Liver (tissue), 6 donors: ENCODE measurements at regions not wholly inside any gene's neighbourhood (a gene's known extent, or its start where the extent isn't known, plus 50 kb on each side); places are given as distances from the start of the nearest gene placed in this dataset.

Experiments
- DNase-seq: peaks from one replicate; pipeline ENCODE4 v3.0.0-alpha.2; 2017; ENCODE audit warnings: low spot score
- H3K27ac ChIP-seq, 2 donors: one replicate each; pipeline ENCODE4 v1.7.0; 2013; ENCODE audit warnings: inconsistent platforms in 2 of 2, low read length in 2 of 2, control low read depth in 1 of 2, low read depth in 1 of 2, mild to moderate bottlenecking in 1 of 2
- H3K27me3 ChIP-seq, 4 donors: one replicate each; pipeline versions ENCODE4 v1.6.1 to v1.7.0; 2013; ENCODE audit warnings: low read length in 3 of 4, inconsistent platforms in 1 of 4, mild to moderate bottlenecking in 1 of 4, moderate library complexity in 1 of 4; ENCODE audit not compliant: control insufficient read depth in 4 of 4, insufficient read depth in 4 of 4
- H3K36me3 ChIP-seq, 4 donors: one replicate each; pipeline versions ENCODE4 v1.6.1 to v1.7.0; 2013; ENCODE audit warnings: low read length in 3 of 4, mild to moderate bottlenecking in 3 of 4, low read depth in 1 of 4, moderate library complexity in 1 of 4; ENCODE audit not compliant: control insufficient read depth in 4 of 4, insufficient read depth in 3 of 4
- H3K4me1 ChIP-seq, 4 donors: one replicate each; pipeline versions ENCODE4 v1.6.1 to v1.7.0; 2013; ENCODE audit warnings: low read length in 3 of 4, mild to moderate bottlenecking in 3 of 4, moderate library complexity in 1 of 4; ENCODE audit not compliant: control insufficient read depth in 4 of 4, insufficient read depth in 4 of 4
- H3K4me3 ChIP-seq, 3 donors: one replicate each; pipeline versions ENCODE4 v1.6.1 to v1.7.0; 2013; ENCODE audit warnings: low read length in 3 of 3, control low read depth in 1 of 3, low read depth in 1 of 3, mild to moderate bottlenecking in 1 of 3
- H3K9ac ChIP-seq, 2 donors: one replicate each; pipeline ENCODE4 v1.7.0; 2013; ENCODE audit warnings: low read length in 2 of 2, mild to moderate bottlenecking in 2 of 2, moderate library complexity in 2 of 2, control low read depth in 1 of 2, low read depth in 1 of 2
- H3K9me3 ChIP-seq, 4 donors: one replicate each; pipeline versions ENCODE4 v1.6.1 to v1.7.0; 2013; ENCODE audit warnings: low read length in 3 of 4; ENCODE audit not compliant: control insufficient read depth in 4 of 4
- EGR1 ChIP-seq, 2 donors: IDR thresholded peaks; 2 replicates each; pipeline ENCODE4 v1.6.1; 2016 to 2018; ENCODE audit warnings: antibody characterized with exemption in 2 of 2, low read depth in 2 of 2
- FOXA1 ChIP-seq: IDR thresholded peaks from 2 replicates; pipeline ENCODE4 v1.6.1; 2016; ENCODE audit warnings: antibody characterized with exemption
- FOXA2 ChIP-seq: IDR thresholded peaks from 2 replicates; pipeline ENCODE4 v1.6.1; 2016; ENCODE audit warnings: antibody characterized with exemption
- GABPA ChIP-seq, 2 donors: IDR thresholded peaks in 1 of 2; conservative IDR thresholded peaks in 1 of 2; 2 replicates each; pipeline ENCODE4 v1.6.1; 2016; ENCODE audit warnings: antibody characterized with exemption in 2 of 2, mild to moderate bottlenecking in 1 of 2, moderate library complexity in 1 of 2
- HNF4A ChIP-seq, 2 donors: conservative IDR thresholded peaks; 2 replicates each; pipeline ENCODE4 v1.6.1; 2016; ENCODE audit warnings: antibody characterized with exemption in 2 of 2, mild to moderate bottlenecking in 2 of 2
- HNF4G ChIP-seq: IDR thresholded peaks from 2 replicates; pipeline ENCODE4 v1.6.1; 2016; ENCODE audit warnings: antibody characterized with exemption
- JUND ChIP-seq, 2 donors: IDR thresholded peaks; 2 replicates each; pipeline ENCODE4 v1.6.1; 2016; ENCODE audit warnings: antibody characterized with exemption in 2 of 2
- MAX ChIP-seq: IDR thresholded peaks from 2 replicates; pipeline ENCODE4 v1.6.1; 2016; ENCODE audit warnings: antibody characterized with exemption
- NR2F2 ChIP-seq: IDR thresholded peaks from 2 replicates; pipeline ENCODE4 v1.6.1; 2016; ENCODE audit warnings: antibody characterized with exemption
- RXRA ChIP-seq, 2 donors: IDR thresholded peaks; 2 replicates each; pipeline ENCODE4 v1.6.1; 2017 to 2018; ENCODE audit warnings: antibody characterized with exemption in 2 of 2, mild to moderate bottlenecking in 1 of 2
- SP1 ChIP-seq: IDR thresholded peaks from 2 replicates; pipeline ENCODE4 v1.6.1; 2018; ENCODE audit warnings: antibody characterized with exemption, mild to moderate bottlenecking
- TAF1 ChIP-seq: conservative IDR thresholded peaks from 2 replicates; pipeline ENCODE4 v1.6.1; 2016; ENCODE audit warnings: antibody characterized with exemption, mild to moderate bottlenecking
- YY1 ChIP-seq: IDR thresholded peaks from 2 replicates; pipeline ENCODE4 v1.6.1; 2016; ENCODE audit warnings: antibody characterized with exemption, mild to moderate bottlenecking
- TF ChIP-seq, protein P1 (sequence below): IDR thresholded peaks from 2 replicates; pipeline ENCODE4 v1.6.1; 2016; ENCODE audit warnings: antibody characterized with exemption
- donor health status: healthy.
- donor health status: healthy.
- donor health status: healthy.

DNA sequence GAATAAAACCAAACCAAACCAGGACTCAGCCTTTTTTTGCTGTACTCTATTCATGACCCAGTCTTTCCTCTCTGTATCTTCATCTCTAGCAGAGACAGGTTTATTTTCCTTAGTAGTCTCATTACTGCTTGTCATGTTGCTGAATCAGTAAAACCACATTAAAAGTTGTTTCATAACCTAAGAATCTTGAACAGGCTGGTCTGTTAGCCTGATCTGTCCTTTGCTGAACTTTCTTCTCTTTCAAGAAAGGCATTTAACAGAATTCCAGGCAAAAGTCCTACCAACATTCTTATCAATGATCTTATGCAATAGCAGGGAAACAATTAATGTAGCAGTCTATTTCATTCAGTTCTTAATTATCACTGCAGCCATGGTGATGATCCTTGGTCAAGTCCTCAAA, 197.7 kb downstream of the CASP12 start (continued):
- TF ChIP-seq MAX (no peak), JUND (IDR thresholded peaks at IDR 0.05) (no peak), GABPA (IDR thresholded peaks at IDR 0.05 in 1 of 2, conservative IDR thresholded peaks at IDR 0.05 in 1 of 2) (no peak), FOXA2 (no peak), HNF4G (no peak), NR2F2 (no peak), YY1 (no peak), SP1 (no peak), RXRA (IDR thresholded peaks at IDR 0.05) (no peak)

GRCh38 chr11:104699981-104700380, 198.3 kb downstream of the CASP12 start:
- Histone ChIP-seq H3K4me3 (no peak overlapping the region), H3K27ac (no peak overlapping the region), H3K27me3 (no peaks in the 10 kb centered on the region), H3K36me3 (no peaks in the 10 kb centered on the region), H3K9me3 (no peaks in the 10 kb centered on the region), H3K9ac (no peak overlapping the region), H3K4me1 (no peaks in the 10 kb centered on the region)
- no peak for TF ChIP-seq JUND (IDR thresholded peaks at IDR 0.05)
- no peak for TF ChIP-seq FOXA2
- TF ChIP-seq, protein P1, sequence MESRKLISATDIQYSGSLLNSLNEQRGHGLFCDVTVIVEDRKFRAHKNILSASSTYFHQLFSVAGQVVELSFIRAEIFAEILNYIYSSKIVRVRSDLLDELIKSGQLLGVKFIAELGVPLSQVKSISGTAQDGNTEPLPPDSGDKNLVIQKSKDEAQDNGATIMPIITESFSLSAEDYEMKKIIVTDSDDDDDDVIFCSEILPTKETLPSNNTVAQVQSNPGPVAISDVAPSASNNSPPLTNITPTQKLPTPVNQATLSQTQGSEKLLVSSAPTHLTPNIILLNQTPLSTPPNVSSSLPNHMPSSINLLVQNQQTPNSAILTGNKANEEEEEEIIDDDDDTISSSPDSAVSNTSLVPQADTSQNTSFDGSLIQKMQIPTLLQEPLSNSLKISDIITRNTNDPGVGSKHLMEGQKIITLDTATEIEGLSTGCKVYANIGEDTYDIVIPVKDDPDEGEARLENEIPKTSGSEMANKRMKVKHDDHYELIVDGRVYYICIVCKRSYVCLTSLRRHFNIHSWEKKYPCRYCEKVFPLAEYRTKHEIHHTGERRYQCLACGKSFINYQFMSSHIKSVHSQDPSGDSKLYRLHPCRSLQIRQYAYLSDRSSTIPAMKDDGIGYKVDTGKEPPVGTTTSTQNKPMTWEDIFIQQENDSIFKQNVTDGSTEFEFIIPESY: no peak
- no peak for TF ChIP-seq YY1
- DNase-seq: no peak

GRCh38 chr11:104695065-104695463, 203.2 kb downstream of the CASP12 start:
- TF ChIP-seq TAF1 (no peak), NR2F2 (no peak), JUND (IDR thresholded peaks at IDR 0.05) (no peak), MAX (no peak), GABPA (IDR thresholded peaks at IDR 0.05 in 1 of 2, conservative IDR thresholded peaks at IDR 0.05 in 1 of 2) (no peak), EGR1 (IDR thresholded peaks at IDR 0.05; ENCODE audit: low read depth in 2 of 2) (no peak), RXRA (IDR thresholded peaks at IDR 0.05) (no peak), HNF4A (conservative IDR thresholded peaks at IDR 0.05) (no peak), FOXA1 (no peak)
- TF ChIP-seq, protein P1: no peak
- no peaks in the 10 kb centered on the region for H3K36me3 ChIP-seq
- no peaks in the 10 kb centered on the region for H3K27me3 ChIP-seq
- H3K27ac ChIP-seq: no peak overlapping the region
- DNase-seq: no peak
- no peaks in the 10 kb centered on the region for H3K9me3 ChIP-seq
- no peaks in the 10 kb centered on the region for H3K4me1 ChIP-seq
- no peak overlapping the region for H3K9ac ChIP-seq
- H3K4me3 ChIP-seq: no peak overlapping the region
